HG03460 (cell line): ENCODE measurements at regions not wholly inside any gene's neighbourhood (a gene's known extent, or its start where the extent isn't known, plus 50 kb on each side); places are given as distances from the start of the nearest gene placed in this dataset.
"Not testable (repeated sequence)": the region's sequence is repeated elsewhere in the genome, so short reads cannot be mapped to it uniquely, and the experiment has no call there.

Source experiments
- ATAC-seq: cut with Tn5 transposase; IDR thresholded peaks from one replicate; pipeline ENCODE4 v1.9.1; 2021; ENCODE audit not compliant: unreplicated experiment

DNA sequence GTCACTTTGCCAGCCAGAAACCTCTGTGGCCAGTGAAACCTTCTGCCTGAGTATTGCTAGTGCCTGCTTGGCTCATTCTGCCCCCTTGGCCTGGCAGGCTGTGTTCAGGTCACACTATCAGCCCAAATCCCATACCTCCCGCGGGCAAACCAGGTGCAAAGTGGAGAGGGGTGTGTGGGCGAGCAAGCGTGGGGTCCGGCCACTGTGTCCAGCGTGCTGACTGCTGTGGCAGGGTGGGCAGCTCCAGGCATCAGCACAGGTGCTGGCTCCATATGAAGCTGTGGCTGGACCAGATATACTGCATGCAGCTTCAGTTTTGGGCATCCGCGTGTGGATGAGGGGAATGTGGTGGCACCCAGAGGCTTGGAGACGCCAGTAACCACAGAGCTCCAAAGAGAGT, 576.5 kb upstream of the EDIL3 start:
- ATAC-seq = no peak

DNA sequence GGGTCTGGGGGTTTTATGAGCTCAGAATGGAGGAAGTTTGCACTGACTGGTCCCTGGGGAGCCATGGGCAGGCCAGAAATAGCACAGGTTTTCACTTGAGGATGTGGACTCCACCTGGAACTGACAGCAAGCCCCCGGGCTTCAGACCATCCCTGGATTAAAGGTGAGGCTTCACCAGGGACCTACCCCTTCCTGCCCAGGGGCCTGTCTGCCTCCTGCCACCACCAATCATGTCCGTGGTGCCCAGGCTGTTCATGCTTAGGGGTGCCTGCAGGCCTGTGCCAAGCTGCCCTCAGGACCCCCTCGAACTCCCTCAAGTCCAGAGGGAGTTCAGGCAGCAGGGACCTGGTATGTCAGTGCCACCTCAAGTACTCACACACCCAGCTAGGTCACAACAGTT, 577.2 kb upstream of the EDIL3 start:
- no peak for ATAC-seq

DNA sequence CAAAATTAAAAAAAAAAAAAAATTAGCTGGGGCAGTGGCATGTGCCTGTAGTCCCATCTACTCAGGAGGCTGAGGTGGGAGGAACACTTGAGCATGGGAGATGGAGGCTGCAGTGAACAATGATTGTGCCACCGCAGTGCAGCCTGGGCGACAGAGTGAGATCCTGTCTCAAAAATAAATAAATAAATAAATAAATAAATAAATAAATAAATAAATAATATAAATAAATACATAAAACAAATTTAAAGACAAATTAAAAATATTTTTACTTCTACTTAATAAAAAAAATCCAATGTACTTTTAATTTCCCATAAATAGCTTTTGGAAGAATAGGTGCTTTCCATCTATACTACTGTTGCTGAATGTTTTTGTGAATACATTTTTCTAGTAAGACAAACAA, 598.4 kb upstream of the EDIL3 start:
- ATAC-seq = no peak

DNA sequence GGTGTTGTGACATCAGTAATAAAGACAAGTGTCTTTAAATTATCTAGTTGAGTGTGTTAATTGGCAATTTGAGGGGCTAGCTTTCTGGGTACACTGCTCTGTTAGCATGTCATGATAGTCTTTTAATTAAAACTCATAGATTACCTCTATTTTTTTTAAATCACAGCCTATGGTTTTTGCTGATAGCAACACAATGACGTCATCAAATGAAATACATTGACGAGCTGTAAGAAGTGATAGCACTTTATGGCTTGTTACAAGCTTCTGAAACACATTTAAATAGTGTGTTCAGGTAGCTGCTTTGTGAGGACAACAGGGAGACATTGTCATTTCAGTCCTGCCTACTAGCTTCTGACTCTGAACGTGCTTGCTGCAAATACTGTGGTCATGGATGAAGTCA, 600.5 kb upstream of the EDIL3 start:
- no peak for ATAC-seq

DNA sequence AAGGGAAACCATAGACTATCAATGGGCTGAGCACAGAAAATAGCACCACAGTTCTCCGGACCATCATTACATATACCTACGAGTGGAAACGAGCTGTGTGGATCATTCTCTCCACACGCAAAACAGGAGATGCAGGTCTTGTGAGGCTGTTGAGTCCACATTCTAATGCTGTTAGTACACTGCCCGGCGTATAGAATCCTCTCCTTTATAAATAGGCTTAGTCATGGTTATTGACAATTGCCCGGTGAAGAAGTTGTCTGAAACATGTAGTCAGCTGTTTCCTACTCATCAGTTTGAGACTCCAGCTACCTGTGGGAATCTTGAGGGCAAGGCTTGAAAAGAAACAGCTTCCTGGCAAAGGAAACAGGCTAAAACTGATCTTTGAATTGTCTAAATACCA, 602.0 kb upstream of the EDIL3 start:
- ATAC-seq = no peak

DNA sequence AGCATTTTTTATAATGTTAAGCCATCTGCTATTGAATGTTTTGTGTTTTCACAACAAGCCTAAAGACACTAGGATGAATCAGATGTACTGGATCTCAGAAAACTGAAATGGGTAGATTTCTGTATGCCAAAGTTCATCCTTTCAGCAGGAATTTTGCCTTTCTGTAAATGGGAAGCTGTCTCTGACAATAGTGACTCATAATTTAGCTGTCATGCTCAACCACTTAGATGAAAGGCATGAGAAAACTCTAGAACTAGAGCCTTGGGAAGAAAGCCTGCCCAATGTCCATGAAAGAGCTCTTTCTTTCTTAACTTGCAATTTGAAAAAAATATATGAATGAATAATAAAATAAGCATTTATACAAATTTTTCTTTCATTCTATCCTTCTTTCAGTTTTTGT, 616.0 kb upstream of the EDIL3 start:
- no peak for ATAC-seq

DNA sequence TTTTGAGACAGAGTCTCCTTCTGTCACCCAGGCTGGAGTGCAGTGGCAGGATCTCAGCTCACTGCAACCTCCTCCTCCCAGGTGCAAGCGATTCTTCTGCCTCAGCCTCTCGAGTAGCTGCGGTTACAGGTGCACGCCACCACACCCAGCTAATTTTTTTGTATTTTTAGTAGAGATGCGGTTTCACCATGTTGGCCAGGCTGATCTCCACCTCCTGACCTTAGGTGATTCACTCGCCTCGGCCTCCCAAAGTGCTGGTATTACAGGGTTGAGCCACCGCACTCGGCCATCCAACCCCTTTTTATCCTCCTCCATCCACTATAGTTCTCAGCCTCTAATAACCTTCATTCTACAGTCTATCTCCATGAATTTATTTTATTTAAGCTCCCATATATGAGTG, 617.3 kb upstream of the EDIL3 start:
- ATAC-seq = not testable (repeated sequence)

DNA sequence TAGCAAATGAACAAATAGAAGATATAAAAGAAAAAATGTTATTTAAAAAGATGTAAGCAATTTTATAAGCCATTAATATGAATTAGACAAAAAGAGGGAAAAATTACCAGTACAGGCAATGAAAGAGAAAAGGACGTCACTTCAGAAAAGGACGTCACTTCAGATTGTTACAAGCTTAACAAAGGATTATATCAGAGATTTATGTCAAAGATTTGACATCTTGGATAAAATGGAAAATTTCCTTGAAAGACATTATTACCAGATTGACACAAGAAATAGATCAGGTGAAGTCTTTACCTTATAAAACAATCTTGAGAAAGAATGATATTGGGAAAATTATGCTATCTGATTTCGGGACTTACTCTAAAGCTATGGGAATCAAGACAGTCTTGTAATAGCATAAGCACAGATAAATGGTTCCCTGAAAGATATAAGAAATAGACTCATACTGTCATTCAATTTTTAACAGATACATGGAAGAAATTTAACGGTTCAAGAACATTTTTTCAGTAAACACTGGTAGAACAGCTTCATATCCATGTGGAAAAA, 625.4 kb upstream of the EDIL3 start:
- ATAC-seq = no peak

DNA sequence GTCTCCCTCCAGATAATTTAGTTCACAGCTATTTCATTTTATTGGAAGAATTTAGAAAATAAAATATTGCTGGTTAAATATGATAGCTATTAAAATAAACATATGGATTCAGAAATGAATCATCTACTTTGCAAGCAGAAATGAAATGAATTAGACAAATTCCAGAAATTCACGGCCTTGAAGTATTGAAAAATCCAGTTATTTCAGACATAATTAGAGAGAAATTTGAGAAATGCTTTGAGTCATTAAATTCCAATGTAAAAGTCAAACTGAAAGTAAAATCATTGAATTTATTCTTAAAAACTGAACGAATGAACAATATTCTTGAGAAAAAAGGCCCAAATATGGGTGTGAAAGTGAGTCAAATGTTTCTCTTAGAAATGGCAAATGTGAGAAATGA, 632.6 kb upstream of the EDIL3 start:
- no peak for ATAC-seq

DNA sequence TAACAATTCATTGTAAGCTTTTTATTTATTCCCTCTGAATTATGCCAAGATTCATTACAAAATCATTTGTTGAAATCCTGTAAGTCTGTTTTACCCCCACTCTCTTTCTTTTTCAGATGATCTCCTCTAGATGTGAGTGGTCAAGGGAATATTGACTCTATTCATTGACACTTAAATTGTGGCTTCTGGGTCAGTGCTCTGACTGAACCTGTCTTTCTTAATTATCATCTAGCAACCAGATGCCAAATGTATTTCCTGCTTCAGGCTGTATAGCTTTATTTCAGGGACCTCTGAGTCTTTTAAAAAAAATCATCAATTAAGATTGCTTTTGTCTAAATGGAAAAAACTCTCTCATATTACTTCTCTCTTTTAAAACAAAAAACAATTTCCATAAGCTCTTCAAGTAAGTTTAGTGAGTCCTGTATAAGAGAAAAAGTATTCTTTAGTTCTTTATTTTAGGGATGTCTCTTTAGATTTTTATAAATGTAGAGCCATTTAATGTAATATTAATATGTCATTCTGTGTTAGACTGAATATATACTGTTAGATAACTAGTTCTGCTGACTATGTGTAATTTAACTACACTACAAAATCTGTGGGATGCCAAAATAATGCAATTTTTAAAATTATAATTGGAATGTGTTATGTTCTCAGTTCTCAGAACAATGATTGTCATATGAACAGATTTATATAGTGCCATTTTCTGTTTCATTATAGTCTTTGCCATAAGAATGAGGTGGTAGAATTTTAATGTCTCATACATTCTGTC, 645.8 kb upstream of the EDIL3 start:
- ATAC-seq = no peak

DNA sequence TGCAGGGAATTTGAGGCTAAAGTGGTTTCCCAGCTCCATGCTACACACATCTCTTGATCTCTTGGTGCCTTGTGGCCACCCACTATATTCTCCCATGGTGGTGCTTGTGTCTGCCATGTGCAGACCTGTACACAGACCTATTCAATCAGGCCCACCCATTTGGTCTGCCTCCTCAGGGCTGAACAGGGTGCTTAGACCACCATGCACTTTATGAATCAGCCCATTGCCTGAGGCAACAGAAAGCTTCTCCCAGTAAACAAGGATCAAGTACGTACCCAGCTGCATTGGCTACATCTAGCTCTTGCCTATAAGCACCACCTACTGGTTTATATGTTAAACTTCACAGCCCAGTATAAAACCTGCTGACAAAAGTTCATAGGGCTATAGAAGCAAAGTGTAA, 664.3 kb upstream of the EDIL3 start:
- no peak for ATAC-seq

DNA sequence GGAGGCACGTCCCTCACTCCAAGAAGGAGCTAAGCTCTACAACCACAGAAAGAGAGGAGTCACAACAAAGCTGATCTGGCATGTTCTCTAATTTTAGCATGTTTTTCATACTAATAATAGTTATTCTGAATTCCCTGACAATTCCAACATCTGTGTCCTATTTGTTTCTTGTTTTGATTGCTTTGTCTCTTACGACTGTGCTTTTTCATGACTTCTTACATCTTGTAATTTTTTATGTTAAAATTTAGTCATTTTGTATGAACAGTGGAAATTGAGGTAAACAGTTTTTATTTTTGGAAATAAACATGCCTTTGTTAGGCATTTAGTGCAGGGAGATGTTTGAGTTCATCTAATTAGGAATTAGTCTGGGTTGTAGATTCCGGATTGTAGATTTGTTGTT, 668.1 kb upstream of the EDIL3 start:
- ATAC-seq = no peak

DNA sequence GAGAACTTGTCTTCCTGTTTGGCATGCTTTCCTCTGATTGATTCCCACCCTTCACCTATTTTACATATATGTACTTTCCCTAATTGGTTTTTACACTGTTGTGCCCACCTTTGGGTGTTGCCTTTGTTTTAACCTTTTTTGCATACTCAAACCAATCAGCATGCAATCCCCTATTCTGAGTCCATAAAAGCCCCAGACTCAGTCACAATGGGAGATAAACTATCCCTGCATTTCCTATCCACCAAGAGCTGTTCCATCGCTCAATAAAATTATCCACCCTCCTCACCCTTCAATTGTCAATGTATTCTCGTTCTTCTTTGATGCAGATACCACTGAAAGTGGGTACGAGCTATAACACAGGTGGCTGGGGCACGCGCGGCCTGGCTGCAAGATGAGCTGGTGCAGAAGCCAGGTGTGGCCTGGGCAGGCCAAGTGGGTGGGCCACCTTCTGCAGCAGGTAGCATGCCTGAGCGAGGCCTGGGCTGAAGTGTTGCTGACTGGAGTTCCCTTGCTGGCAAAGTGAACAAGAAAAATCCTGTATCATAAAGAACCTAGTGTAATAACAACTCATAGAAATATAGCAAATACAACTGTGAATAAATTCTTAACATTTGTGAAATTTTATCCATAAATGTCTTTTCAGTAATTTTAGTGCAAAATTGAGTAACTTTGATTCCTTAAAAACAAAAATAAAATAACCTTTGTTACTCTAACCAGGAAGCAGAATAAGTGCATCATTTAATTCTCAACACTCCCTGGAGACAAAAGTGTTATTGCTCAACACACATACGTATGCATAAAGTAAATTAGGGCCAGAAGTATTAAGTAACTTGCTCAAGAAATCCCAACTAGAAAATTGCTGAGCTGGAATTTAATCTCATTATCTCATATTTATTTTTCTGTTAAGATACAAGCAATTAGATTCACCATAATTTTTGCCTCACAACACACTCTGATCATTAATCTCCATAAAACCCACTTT, 685.3 kb upstream of the EDIL3 start:
- ATAC-seq = no peak

DNA sequence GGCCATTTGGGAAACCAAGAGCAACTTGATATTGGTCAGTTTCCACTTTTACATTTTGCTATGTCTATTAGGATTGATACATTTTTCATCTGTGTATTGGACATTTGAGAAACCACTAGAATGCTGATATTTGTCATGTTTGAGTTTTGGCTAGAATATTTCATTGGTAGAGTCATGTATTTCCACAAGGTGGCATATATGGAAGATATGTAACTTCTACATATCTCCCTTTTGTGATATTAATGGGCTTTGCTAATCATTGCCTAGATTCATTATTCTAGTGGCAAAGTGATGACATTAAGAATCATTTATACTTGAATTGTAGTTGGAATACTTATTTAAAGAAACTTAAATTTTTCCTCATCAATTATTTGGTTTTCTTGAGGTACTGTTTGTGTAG, 692.9 kb upstream of the EDIL3 start:
- ATAC-seq = no peak

DNA sequence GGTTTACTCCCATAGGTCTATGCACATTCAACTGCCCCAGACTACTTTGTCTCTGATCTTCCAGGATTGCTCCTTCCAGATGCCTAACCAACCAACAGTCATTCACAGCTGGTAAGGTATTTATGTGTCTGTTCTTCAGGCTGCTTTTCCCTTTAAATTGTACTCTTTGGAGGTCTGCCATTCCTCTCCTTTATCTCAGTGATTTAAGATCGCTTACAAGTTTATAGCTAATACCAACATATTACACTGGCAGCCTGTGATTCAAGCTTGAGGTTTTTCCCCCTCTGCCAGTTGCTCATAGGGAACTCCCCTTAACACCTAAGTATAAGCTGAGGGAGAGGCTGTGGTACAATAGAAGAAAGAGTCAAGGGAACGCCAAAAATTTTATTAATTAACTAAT, 711.7 kb upstream of the EDIL3 start:
- no peak for ATAC-seq

DNA sequence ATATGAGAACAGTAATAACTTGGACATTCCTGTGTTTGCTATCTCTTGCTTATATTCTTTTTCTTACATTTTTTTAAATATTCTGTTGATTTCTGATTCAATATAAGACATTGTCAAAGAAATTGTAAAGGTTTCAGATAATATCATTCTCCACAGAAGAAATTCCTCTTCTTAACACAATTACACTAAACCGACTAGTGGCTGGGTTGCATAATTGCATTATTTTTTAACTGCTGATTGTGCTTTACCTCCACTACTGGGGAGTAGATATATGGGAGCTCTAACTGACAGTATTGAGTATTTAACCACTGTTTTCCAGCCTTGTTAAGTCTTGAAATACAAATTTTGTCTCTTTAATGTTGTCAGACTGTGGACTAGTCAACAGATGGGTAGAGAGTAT, 723.8 kb upstream of the EDIL3 start:
- no peak for ATAC-seq

DNA sequence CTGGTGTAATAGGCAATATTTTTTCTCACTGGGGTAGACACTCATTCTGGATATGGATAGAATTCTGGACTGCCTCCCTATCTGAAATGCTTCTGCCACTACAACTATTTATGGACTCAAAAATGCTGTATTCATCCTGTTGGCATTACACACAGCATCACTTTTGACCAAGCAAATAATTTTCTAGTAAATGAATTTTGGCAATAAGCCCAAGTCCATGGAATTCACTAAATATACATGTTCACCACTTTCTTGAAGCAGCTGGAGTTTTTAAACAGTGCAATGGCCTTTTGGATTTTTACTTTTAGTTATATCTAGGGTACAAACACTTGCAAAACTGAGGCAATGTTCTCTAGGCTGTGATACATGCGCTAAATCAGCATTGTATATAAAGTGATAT, 724.9 kb upstream of the EDIL3 start:
- no peak for ATAC-seq

DNA sequence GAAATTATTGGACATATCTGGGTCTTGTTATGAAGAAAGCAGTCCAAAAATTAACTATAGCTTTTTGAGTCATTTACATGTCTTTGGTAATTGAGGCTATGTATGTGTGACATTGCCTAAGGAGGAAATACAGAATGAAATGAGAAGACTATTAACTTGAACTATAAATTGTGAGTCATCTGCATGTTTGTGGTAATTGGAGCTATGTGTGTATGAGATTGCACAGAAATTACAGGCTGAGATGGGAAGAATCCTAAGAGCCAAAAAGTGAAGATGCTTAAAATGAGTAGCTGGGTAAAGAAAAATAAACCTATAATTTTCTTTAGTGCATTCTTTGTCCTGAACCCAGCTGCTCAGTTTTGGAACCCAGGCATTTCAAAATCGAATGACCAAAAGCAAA, 747.6 kb upstream of the EDIL3 start:
- ATAC-seq = no peak

DNA sequence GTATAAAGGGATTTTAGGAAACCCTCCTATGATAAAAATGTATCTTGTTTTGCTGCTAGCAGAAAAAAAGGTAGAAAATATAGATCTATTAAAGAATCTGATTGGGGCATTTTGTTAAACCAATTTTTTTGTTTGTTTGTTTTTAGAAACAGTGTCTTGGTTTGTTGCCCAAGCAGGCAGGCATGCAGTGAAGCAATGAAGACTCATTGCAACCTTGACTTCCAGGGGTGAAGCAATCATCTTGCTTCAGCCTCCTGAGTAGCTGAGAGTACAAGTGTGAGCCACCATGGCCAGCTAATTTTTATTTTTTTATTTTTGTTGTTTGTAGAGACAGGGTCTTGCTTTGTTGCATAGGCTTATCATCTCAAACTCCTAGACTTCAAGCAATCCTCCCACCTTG, 755.8 kb upstream of the EDIL3 start:
- no peak for ATAC-seq

DNA sequence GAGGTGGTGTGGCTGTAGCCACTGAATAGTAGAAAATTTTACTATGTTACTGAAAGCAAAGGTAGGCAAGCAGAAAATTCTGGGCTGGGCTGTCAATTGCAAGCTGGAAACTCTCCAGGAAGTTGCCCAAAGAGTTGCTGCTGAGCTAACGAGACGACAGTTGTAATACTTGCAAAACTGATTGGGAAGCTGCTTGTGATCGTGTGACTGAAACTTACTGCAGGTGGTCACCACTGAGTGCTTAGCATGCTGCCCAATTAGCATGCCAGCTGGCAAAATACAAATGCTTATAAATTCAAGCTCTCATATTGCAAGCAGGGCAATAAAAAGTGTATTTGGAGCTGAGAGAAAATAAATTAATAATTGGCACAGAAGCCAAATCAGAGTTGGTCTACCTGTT, 758.5 kb upstream of the EDIL3 start:
- ATAC-seq = no peak

DNA sequence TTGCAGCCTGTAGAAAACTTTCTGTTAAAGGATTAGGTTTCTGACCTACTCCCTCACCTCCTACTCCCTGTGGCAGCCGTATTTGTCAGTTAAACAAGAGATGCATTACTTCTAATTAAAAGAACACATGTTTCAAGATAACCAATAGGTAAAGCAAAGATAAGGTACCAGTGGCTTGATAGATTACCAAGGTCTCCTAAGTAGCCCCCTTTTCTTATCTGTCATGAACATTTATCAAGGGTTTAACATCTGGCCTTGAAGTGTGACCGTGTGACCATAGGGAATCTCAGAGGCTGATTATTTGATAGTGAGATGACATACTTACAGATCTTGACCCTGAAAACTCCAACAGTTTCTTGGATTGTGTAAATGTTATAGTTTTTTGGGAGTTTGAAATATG, 764.0 kb upstream of the EDIL3 start:
- ATAC-seq = no peak

DNA sequence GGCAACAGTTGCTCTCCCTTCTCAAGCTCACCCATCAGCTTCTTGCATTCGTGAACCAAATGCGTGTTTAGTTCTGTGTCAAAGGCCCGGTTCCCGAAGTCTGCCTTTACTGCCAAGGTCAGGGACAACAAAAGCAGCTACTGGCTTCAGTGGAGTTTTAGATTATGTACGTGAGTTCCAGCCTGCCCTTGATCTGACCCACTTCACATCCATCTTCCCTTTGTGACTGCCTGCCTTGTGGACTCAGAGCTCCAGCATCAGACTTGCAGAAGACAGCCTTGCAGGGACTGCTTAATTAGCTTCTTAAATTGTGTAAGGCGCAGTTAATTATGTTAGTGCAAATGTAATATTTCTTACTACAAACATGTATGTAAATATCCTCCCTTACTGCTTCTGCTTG, 774.7 kb upstream of the EDIL3 start:
- ATAC-seq = no peak
